ENCODE measurements at regions not wholly inside any gene's neighbourhood (a gene's known extent, or its start where the extent isn't known, plus 50 kb on each side); places are given as distances from the start of the nearest gene placed in this dataset.
"Not testable (repeated sequence)": the region's sequence is repeated elsewhere in the genome, so short reads cannot be mapped to it uniquely, and the experiment has no call there.

GRCh38 chr2:100749771-100750542, 70.0 kb upstream of the NPAS2 start:
- H3K9me3 ChIP-seq (replicated peaks): no peaks in the 10 kb centered on the region
- H3K4me1 ChIP-seq: no peaks in the 10 kb centered on the region
- no peak for DNase-seq
- no peaks in the 10 kb centered on the region for H3K36me3 ChIP-seq
- no peak overlapping the region for H3K27ac ChIP-seq
- no peaks in the 10 kb centered on the region for H3K27me3 ChIP-seq
- no peak overlapping the region for H3K4me3 ChIP-seq

- H3K27ac ChIP-seq; H3K9me3 ChIP-seq (replicated peaks): not testable (repeated sequence)
Observed at GRCh38 chr2:100751871-100752625, 67.9 kb upstream of the NPAS2 start.

GRCh38 chr2:100752628-100753333, 67.2 kb upstream of the NPAS2 start:
- H3K4me1 ChIP-seq: no peaks in the 10 kb centered on the region
- no peak overlapping the region for H3K4me3 ChIP-seq
- no peaks in the 10 kb centered on the region for H3K9me3 ChIP-seq (replicated peaks)
- DNase-seq: no peak
- no peak overlapping the region for H3K27ac ChIP-seq
- H3K27me3 ChIP-seq: no peaks in the 10 kb centered on the region
- H3K36me3 ChIP-seq: no peaks in the 10 kb centered on the region

More at GRCh38 chr2:100751871-100752625, 67.9 kb upstream of the NPAS2 start:
- H3K27me3 ChIP-seq, H3K4me1 ChIP-seq, H3K36me3 ChIP-seq, DNase-seq, H3K4me3 ChIP-seq: not testable (repeated sequence)

- Histone ChIP-seq H3K9me3 (replicated peaks) (no peaks in the 10 kb centered on the region), H3K4me1 (no peaks in the 10 kb centered on the region), H3K36me3 (no peaks in the 10 kb centered on the region), H3K4me3 (no peak overlapping the region), H3K27ac (no peak overlapping the region), H3K27me3 (no peaks in the 10 kb centered on the region)
- DNase-seq: no peak
Observed at GRCh38 chr2:100753444-100753843, 66.5 kb upstream of the NPAS2 start.

GRCh38 chr2:100753881-100754280, 66.1 kb upstream of the NPAS2 start:
- H3K4me3 ChIP-seq: no peak overlapping the region
- no peaks in the 10 kb centered on the region for H3K9me3 ChIP-seq (replicated peaks)
- H3K27ac ChIP-seq: no peak overlapping the region
- H3K27me3 ChIP-seq: no peaks in the 10 kb centered on the region
- no peaks in the 10 kb centered on the region for H3K4me1 ChIP-seq
- DNase-seq: no peak
- H3K36me3 ChIP-seq: no peaks in the 10 kb centered on the region

DNA sequence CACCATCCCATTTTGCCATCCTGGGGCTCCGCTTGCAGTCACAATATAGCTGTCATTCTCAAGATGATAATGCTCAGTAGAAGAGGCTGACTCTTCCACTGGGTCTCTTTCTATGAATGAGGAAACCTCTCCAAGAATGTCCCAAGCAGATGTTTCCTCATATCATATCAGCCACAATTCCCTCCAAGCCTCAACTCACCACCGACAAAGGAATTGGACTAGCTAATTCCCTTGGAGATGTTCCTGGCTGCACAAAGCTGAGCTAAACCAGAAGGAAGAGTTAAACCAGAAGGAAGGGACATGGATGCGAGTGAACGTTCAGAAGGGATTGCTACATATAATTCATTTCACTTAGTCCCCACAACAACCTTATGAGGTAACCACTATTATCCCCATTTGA, 65.0 kb upstream of the NPAS2 start:
- Histone ChIP-seq H3K9me3 (replicated peaks) (no peaks in the 10 kb centered on the region), H3K27ac (no peak overlapping the region), H3K4me3 (no peak overlapping the region), H3K4me1 (no peaks in the 10 kb centered on the region), H3K27me3 (no peaks in the 10 kb centered on the region), H3K36me3 (no peaks in the 10 kb centered on the region)
- DNase-seq: no peak

DNA sequence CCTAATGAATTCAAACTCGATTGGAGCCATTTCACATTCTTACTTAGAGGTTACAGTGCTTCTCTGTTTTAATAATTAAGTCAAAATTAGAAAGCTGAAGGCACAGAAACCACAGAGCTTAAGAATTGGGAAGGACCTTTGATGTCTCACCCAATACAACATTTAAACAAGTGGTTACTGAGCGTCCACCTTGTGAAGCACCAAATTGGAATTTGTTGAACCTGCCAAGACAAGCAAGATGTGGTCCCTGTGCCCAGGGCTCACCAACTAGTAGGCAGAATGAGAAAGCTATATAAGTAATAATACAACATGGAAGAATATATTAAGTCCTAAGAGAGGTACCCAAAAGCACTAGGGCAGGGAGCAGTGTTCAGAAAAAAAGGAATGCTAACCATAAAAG, 64.5 kb upstream of the NPAS2 start:
- H3K27ac ChIP-seq: no peak overlapping the region
- H3K4me1 ChIP-seq: no peaks in the 10 kb centered on the region
- no peaks in the 10 kb centered on the region for H3K9me3 ChIP-seq (replicated peaks)
- DNase-seq: no peak
- no peaks in the 10 kb centered on the region for H3K36me3 ChIP-seq
- no peaks in the 10 kb centered on the region for H3K27me3 ChIP-seq
- no peak overlapping the region for H3K4me3 ChIP-seq

DNA sequence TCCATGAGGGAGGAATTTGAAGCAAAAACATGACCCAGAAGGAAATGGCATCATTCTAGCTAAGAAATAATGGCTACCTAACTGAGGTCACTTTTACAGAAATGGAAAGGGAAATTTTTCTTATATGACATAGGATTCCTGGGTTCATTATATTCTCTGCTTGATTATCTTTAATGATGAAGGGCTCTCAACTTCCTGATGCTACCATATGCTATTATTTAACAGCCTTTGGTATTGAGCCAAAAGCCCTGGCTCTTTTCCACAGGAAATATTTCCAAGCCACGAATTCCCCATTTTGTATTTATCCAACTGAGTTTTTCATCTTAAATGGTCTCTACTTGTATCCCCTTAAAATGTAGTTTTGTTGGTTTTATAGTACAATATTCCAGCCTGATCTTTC, 63.2 kb upstream of the NPAS2 start:
- H3K27ac ChIP-seq: no peak overlapping the region
- H3K4me3 ChIP-seq: no peak overlapping the region
- no peak for DNase-seq
- no peaks in the 10 kb centered on the region for H3K27me3 ChIP-seq
- no peaks in the 10 kb centered on the region for H3K9me3 ChIP-seq (replicated peaks)
- H3K4me1 ChIP-seq: no peaks in the 10 kb centered on the region
- H3K36me3 ChIP-seq: no peaks in the 10 kb centered on the region

DNA sequence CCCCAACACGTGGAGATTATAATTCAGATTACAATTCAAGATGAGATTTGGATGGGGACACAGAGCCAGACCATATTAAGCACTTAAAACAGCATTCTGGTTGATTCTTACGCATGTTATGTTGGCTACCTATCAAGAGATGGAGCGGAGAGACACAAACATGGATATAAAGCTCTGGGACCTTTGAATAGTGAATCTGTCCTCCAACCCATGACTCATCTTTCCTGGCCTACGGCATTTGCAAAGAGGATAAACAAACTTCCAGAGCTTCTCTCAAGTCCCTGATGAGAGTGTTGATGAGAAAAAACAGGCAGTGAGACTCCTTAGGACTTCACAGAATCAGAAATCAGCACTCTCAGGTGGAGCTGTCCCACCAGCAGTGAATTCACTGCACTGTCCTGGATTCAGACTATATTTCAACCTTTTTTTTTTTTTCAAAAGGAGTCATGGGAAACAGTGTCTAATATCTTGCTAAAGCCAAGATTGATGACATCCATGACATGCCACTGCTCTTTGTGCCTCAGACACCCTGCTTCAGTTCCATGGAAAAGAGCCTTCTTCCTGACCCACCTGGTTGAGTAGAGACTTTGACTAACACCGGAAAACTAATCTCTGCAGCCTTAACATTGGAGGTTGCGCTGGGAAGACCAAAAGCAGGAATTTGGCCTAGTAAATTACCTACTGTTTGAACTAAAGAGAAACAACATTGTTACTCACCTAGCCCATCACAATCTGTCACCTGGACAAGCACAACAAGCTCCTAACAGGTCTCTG, 62.1 kb upstream of the NPAS2 start:
- no peak for DNase-seq
- H3K4me3 ChIP-seq: no peak overlapping the region
- no peak overlapping the region for H3K27ac ChIP-seq
- no peaks in the 10 kb centered on the region for H3K9me3 ChIP-seq (replicated peaks)
- no peaks in the 10 kb centered on the region for H3K4me1 ChIP-seq
- H3K27me3 ChIP-seq: no peaks in the 10 kb centered on the region
- no peaks in the 10 kb centered on the region for H3K36me3 ChIP-seq

GRCh38 chr2:100759901-100760300, 60.0 kb upstream of the NPAS2 start:
- DNase-seq: no peak
- H3K27me3 ChIP-seq: no peaks in the 10 kb centered on the region

GRCh38 chr2:100761365-100761764, 58.6 kb upstream of the NPAS2 start:
- Histone ChIP-seq H3K4me1 (no peaks in the 10 kb centered on the region), H3K9me3 (replicated peaks) (no peaks in the 10 kb centered on the region), H3K27me3 (no peaks in the 10 kb centered on the region), H3K4me3 (no peak overlapping the region), H3K36me3 (no peaks in the 10 kb centered on the region), H3K27ac (no peak overlapping the region)
- DNase-seq: no peak

More at GRCh38 chr2:100759901-100760300, 60.0 kb upstream of the NPAS2 start:
- Histone ChIP-seq H3K4me3 (no peak overlapping the region), H3K9me3 (replicated peaks) (no peaks in the 10 kb centered on the region), H3K36me3 (no peaks in the 10 kb centered on the region), H3K4me1 (no peaks in the 10 kb centered on the region), H3K27ac (no peak overlapping the region)

- Histone ChIP-seq H3K4me1 (no peaks in the 10 kb centered on the region), H3K27me3 (no peaks in the 10 kb centered on the region), H3K27ac (no peak overlapping the region), H3K9me3 (replicated peaks) (no peaks in the 10 kb centered on the region), H3K4me3 (no peak overlapping the region), H3K36me3 (no peaks in the 10 kb centered on the region)
- DNase-seq: no peak
Observed at GRCh38 chr2:100764430-100764829, 55.5 kb upstream of the NPAS2 start.

GRCh38 chr2:100765481-100765880, 54.5 kb upstream of the NPAS2 start:
- DNase-seq: no peak
- Histone ChIP-seq H3K27me3 (no peaks in the 10 kb centered on the region), H3K4me3 (no peak overlapping the region), H3K36me3 (no peaks in the 10 kb centered on the region), H3K27ac (no peak overlapping the region), H3K9me3 (replicated peaks) (no peaks in the 10 kb centered on the region), H3K4me1 (no peaks in the 10 kb centered on the region)

- no peak overlapping the region for H3K4me3 ChIP-seq
- H3K4me1 ChIP-seq: no peaks in the 10 kb centered on the region
- no peaks in the 10 kb centered on the region for H3K36me3 ChIP-seq
- DNase-seq: no peak
- H3K9me3 ChIP-seq (replicated peaks): no peaks in the 10 kb centered on the region
- no peaks in the 10 kb centered on the region for H3K27me3 ChIP-seq
- no peak overlapping the region for H3K27ac ChIP-seq
Observed at GRCh38 chr2:100766256-100766655, 53.7 kb upstream of the NPAS2 start.

DNA sequence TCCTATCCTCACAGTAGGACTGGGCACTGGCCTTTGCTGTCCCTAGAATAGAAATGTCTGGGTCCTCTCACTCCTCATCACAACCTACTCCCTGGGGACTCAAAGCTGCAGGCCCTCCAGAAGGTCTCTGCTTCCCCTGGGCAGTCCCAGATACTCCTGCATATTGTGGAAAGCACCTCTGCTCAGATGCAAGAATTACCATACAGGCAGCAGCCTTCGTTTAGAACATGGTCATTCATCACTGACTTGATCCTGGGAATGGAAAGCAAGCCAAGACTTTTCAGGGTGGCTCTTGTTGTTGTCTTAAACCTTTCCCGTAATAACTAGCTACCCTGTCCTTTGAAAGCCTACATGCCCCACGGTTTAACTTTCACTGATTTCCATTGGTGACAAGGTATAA, 53.1 kb upstream of the NPAS2 start:
- H3K9me3 ChIP-seq (replicated peaks): no peaks in the 10 kb centered on the region
- H3K36me3 ChIP-seq: no peaks in the 10 kb centered on the region
- H3K27me3 ChIP-seq: no peaks in the 10 kb centered on the region
- no peak overlapping the region for H3K4me3 ChIP-seq
- no peak for DNase-seq
- H3K4me1 ChIP-seq: no peaks in the 10 kb centered on the region
- no peak overlapping the region for H3K27ac ChIP-seq
